NCI-H1930 (cell line): ENCODE measurements at regions not wholly inside any gene's neighbourhood (a gene's known extent, or its start where the extent isn't known, plus 50 kb on each side); places are given as distances from the start of the nearest gene placed in this dataset.

Experiments
- DNase-seq, 2 experiments: peaks; one replicate each; lab custom pipeline; 2025; lab: John Stamatoyannopoulos, UW

DNA sequence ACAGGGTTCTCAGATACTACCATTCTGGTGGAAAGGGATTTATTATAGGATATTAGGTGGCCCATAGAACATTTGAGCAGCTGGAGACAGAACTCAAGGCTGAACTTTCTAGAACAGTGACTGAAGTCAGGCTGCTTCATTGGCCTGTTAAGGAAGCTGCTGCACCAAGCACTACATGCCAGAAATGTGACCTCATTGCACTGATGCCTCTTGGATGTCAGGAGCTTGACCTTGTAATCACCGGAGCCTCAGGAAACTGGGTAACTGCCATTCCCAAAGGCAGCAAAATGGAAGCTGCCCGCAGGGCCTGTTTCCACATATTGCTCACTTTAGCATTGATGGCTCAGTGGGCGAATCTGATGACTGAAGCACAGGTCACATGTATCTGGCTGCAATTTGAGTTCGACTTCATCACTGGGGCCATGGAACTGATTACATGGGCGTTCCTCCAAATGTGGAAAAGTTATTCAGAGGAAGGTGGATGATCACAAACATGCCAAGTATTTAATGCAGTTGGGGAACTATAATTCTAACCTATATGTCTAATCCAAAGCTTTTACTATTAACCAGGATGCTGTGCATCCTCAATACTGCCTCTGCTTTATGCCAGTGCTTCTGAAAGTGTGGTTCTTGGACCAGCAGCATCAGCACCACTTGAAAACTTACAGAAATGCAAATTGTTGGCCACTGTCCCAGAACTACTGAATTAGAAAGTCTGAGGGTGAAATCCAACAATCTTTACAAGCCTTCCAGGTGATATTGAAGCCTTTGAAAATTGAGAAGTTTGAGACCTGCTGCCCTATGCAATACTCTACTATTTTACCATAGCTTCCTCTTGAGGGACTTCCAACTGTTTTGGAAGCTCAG is 337.2 kb upstream of the NAV3 start:
- no peak for DNase-seq

DNA sequence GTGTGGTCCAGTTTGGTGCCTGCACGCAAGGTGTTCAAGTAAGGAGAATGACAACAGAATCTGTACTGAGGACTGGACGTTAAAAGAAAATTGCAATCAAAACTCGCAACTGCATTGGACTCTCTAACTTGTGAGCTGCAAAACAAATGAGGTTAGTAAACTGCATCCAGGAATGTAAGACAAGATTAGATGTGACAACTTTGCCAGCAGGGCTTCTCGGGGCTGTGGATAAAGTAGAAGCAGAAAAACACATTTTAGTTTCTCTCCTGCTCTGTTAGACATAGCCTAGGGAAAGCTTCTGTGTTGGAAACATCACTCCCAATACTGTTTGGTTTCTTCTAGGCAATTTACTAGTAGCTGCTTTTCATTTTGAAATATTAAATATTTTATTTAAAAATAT is 338.2 kb upstream of the NAV3 start:
- DNase-seq = no peak

DNA sequence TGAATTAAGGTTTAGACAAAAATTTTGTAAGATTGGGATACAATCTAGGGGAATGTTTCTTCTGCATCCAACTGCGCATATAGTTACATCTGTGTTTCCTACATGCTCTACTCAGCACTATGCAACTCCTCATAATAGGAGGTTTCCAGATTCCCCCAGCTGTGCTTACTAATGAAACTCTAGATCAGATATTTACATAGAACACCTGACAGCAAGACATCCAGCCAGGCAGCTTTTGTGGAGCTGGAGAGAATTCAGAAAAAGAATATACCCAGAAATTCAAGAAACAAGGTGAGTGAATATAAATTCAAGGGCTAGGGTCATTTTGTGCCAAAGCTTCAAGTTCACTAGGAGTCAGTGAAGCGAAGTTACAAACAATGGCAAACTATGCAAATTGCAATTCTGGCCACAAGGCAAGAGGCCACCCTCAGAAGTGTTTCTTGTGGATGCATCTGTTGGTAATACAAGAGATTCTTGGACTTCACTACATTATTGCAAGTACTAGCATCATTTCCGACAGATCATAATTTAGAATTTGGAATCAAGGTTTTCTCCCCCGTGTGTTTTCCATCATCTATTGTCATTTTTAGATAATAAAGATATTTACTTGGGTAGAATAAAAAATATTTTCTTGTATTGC is 341.2 kb upstream of the NAV3 start:
- no peak for DNase-seq

DNA sequence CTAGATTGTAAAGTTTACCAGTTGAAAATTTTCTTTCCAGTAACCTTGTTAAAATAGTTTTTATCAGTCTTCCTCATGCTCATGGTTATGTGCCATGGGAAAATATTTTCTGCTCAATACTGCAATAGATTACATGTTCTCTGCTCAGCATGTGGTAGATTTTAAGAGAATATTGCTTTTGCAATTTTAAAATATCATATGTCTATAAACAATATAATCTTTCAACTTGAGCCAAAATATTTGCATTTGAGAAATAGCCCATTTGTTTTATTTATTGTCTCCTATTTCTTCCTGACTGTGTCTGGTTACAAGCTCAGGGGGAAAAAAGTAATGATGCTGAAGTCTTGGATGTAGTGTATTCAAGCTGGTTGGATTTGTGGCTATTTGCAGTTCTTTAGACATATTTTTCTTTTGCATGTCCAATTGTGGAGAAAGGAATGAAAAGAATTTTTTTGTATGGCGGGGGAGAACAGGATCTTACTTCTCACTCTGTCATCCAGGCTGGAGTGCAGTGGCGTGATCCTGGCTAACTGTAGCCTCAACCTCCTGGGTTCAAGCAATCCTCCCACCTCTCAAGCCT is 342.6 kb upstream of the NAV3 start:
- DNase-seq = no peak

DNA sequence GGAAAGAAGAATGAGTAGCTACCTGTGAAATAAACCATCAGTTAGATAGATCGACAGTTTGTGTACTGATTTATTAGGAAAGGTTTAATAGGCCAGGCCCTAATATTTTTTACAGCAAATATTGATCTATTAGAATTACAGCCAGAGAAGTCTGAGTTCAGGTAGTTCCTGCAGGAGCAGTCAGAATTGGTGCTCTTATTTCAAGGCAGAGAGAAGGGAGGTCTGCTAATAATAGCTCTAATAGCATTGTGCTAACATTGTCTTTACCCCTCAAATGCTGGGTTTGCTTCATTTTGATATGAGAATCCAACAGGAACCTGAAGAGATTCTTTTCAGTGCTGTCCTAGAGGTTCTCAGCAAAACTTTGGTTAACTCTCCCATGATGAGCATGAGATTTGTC is 343.8 kb upstream of the NAV3 start:
- no peak for DNase-seq

DNA sequence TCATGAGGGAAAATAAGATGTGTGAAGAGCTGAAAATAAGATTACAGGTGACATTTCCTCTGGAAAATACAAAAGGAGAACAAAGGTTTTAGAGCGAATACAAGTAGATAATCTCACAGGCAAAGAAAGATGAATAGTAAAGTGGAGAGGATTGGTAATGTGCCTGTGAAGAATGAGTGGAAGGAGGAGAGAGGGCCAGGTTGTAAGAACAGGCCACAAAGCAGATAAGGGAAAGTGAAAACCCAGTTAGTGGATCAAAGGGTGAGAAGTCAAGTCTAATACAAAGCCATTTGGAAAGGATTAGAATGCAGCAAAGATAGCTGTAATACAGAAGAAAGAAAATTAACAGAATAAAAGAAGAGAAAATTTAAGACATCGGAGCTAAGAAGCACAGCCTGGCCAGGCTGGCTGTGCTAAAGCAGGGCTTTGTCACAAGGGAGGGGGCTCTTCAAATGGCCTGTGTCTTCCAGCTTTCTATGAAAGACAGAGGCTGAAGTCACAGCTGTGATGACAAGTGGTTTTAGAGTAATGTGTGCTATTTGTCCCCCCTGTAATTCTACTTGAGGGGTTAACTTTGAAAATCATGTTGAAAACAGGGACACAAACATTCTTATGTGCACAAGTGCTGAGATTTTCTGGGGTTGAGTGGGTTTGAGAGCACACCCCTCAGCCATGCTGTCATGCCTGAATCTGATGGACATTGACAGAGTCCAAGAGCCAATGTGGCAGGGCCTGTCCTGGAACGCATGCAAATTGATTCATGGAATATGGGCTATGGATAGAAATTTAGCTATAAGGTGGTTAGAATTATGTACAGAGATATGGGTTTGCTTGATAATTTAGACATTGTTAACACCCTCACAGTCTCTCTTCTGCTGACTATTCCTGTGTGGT is 344.5 kb upstream of the NAV3 start:
- no peak for DNase-seq

DNA sequence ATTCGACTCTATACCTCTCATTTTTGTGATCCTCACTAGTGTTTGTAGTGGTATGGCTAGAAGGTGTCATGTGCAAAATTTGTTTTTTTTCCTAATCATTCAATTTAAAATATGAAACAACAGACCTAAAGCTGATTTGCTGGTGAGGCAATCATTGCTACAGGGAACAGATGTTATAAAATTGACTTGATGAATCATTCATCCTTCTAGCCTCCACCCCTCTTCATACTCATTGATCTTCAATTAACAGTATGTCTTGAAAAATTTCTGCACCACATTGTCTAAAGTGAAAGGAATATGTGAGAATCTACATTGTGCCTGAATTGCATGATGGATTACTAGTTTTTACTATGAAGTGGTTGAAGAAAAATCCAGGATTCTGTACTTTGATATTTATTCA is 349.0 kb upstream of the NAV3 start:
- no peak for DNase-seq

DNA sequence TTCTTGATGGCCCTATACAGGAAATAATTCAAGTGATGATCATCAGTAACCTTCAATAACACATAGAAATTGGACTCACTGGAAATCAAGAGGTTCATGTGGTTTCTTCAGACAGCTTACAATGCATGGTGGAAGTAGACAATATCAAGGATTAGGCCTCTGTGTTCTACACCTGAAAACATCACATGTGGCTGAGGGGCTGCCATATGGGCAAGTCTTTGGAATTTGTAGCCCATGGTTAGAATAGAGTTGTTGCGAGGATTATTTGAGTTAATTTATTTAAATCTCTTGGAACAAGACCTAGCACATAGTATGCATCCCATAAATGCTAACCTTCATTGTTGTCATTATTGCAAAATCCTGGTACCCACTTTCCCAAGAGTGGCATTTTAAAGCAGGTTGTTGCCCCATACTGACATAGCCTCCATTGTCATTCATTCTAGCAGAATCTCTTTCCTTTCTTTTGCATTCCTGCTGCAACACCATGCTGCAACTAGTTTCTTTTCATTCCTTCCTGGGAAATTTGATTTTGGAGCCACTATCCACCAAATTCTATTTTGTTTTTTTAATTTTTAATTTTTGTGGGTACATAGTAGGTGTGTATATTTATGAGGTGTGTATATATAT is 352.7 kb upstream of the NAV3 start:
- no peak for DNase-seq

DNA sequence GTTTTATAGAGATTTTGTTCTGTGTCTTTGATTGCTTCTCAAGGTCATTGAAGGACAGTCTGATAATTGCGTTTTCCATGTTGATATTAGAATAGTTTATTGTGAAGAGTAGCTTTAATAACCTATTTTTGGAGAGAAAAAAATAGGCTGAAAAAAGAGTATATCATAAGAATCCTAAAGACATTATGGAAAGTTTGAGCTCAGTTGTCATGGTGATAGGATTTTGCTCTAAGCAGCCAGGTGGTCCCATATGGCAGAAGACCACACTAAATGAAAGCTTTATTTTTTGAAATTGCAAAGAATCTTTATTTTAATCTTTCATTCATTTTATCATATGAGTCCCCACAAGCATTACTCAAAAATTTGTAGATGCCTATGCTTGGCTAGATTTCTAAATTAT is 358.9 kb upstream of the NAV3 start:
- DNase-seq = no peak

DNA sequence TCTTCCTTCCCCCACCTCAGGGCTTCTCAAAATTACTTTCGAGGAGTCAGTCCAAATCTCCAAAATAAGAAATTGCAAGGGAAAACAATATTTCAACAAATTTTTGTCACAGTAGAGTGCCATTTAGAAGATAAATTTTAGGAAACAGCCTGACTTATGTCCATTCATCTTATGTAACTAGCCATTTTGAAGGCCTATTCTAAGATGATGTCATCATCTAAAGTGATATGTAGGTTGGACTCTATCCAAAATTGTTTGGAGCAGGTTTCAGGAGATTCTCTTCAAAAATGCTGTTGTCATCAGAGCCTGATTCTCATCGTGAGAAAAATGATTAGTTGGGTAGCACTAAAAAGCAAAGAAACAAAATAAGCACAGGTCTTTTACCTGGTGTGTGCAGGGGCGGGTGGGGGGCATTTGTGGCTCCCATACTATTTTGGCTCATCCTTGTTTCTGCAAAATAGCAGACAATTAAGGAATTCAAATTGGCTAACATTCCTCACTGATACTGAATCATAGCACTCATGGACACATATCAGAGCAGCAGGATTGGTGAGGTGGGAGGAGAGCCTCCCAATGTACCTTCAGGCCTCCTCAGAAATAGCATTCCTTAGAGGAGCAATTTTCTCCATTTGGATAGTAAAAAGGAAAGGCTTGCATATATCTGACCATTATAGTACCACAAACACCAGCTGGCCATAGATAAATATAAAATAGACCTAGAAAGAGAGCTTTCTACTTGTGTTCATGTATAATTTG is 360.9 kb upstream of the NAV3 start:
- no peak for DNase-seq

DNA sequence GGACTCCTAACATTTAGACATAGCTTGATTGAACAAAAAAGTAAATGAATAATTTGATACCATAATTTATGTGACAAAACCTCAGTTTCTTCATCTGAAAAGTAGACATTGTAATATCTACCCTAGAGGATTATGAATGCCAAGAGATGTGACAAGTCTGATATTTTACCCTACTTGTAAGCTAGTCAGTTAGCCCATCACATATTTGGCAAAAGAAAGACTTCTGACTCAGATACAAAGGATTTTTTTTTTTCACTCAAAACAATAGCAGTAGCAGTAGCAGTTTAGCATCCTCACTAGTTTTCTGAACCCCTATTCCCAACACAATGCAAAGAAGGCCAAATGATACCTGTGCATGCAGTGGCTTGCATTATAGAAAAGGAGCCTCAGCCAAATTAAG is 377.3 kb upstream of the E2F7 start:
- DNase-seq = no peak

DNA sequence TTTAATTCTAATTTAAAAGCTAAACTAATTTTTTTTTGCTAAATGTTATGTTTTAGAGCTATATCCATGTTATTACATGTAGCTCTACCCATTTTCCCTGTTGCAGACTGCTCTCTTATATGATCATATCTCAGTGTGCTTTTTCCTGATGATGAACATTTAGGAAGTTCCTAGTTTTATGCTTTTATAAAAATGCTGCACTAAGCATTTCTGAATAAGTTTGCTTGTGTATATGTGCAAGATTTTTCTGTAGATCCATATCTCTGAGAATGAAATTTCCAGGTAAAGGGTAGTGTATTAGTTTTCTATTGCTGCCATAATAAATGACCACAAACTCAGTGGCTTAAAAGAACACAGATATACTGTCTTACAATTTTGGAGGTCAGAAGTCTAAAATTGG is 374.4 kb upstream of the E2F7 start:
- DNase-seq = no peak

DNA sequence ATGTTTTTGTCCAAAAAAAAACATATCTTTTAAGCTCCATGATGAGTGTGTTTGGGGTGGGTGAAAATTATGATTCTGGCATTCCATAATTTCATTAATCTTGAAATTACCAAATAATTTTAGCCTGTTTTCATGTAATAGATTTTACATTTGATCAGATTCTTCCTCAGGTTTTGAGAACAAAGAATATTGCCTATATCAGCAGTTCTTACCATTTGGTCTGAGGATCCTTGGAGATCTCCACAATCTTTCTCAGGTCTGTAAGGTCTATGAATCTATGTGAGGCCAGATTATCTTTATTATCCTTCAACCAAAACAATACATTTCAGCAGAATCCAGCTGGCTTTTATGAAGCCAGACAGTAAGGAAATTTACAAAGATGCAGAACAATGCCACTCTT is 373.3 kb upstream of the E2F7 start:
- DNase-seq = no peak

DNA sequence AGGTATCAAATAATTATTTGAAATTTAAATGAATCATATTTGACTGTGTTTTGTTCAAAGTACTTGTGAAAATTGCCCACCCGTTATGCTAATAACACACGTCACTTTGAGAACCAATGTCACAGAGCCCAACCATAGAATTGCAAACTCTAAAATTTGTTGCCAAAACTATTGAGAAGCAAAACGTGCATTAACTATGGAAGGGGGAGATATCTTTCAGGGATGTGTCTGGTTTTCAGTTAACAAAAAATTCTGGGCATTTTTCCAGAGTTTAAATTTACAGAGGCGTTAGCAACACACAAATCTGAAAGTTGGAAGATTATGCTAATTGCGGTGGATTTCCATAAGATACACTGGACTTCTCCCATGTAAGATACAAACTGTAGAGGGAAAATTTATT is 371.8 kb upstream of the E2F7 start:
- no peak for DNase-seq

DNA sequence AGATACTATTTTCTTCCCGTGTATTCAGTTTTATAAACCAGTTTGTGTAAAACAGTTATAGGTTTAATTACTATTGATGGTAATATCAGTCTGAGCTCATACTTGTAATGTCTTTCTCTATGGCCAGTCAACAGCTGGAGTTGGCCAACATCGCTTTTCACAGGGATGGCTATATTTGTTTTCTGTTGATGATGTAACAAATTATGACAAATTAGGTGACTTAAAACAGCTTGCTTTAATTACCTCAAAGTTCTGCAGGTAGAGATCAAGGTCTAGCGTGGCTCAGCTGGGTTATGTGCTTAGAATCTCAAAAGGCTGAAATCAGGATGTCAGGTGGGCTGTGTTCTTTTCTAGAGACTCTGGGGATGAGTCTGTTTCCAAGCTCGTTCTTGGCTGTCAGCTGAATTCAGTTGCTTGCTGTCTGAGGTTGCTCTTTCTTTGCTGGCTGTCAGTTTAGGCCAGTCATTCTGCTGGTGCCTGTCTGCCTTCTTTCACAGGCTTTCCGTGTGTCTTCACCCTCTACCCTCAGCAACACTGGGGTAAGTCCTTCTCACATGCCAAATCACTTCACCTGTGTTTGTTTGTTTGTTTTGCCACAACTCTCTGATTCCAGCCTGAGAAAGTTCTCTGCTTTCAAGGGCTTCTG is 370.2 kb upstream of the E2F7 start:
- no peak for DNase-seq

DNA sequence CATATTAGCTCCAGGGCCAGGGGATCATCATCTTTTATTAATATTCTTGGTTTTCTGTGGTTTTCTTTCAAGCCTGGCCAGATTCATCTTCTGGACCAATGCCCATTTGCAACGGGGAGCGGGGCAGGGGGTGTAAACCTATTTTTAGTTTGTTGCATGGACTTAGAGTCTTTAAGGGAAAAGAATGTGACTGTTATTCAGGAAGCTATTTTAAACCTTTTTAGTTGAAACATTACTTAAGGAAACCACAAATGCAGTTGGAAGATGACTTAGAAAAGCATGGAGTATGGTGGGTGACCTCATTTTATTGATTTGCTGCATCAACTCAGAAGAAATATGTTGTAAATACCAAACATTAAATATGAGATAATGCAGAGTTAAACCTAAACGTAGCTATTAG is 368.4 kb upstream of the E2F7 start:
- DNase-seq = no peak

DNA sequence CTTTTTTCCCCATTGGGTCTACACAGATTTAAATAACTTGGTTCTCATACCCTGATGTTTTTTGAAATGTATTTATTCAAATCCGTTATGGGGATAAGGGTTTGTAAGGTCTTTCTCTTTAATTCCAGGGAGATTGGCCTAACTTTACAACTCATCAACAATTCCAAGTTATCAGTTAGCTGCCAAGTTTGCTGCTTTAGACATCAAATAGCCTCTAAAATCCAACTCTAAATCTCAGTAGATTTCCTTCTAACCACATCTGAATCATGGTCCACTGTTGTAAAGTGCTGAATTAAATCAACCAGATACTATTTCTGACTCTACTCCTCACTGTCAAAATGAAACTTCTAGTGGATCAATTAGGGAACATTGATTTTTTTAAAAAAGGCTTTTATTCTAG is 364.1 kb upstream of the E2F7 start:
- no peak for DNase-seq

DNA sequence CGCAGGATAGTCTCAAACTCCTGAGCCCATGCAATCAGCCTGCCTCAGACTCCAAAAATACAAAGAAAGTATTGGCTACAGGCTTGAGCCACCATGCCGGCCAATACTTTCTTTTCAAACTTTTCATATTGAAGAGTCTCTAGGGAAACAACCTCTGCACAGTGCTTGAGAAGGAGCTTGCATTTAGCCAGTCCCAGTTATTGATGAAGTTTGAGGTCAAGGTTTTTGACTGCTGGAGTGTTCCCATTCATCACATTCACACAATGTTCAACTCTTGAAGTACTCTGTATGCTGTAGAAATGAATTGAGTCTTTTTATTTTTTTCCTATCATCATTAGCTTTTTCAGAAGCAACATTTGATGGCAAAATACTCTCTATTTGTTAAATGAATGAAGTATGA is 355.8 kb upstream of the E2F7 start:
- no peak for DNase-seq

DNA sequence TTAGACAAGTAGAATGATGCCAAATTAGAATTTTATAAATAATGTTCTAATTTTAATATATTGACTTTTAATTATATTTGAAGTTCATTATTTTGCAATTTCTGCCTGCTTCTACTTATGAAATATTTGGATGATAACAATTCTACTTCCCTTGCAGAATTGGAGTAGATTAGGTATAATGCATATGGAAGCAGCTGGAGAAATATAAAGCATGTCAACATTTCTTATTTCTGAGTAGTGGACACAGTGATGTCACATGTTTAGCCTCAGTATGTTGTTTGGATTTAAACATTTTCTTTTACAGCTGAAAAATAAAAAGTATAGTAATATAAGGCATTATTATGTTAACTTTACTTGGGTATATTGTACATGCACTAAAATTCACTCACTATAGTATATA is 344.2 kb upstream of the E2F7 start:
- no peak for DNase-seq

DNA sequence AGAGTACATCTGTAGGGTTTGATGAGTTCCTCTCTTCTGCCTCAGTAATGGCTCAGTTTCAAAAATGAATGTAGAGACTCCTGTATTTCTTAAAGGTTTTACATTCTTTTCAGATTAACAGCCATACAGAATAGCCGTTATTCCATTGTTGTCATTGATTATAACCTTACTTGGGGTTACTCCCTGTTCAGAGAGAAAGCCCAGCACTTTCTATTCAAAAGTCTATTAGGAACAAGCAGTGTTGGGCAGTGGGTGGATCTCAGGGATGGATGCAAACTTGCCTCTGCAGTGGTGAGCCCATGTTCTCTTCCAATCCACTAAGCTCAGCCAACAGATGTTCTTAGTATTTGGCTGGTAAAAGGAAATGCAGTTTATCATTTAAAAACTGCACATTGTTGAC is 342.6 kb upstream of the E2F7 start:
- no peak for DNase-seq
